ENCODE measurements at regions not wholly inside any gene's neighbourhood (a gene's known extent, or its start where the extent isn't known, plus 50 kb on each side); places are given as distances from the start of the nearest gene placed in this dataset.

- TF ChIP-seq SMAD4 (CRISPR knock-in tag; IDR thresholded peaks at IDR 0.05) (no peak), ATF3 (CRISPR knock-in tag; conservative IDR thresholded peaks at IDR 0.05) (no peak), MXD4 (CRISPR knock-in tag; IDR thresholded peaks at IDR 0.05; ENCODE audit: borderline replicate concordance) (no peak), ETV6 (CRISPR knock-in tag; IDR thresholded peaks at IDR 0.05) (no peak), IRF2 (CRISPR knock-in tag; IDR thresholded peaks at IDR 0.05; ENCODE audit: borderline replicate concordance, low read depth) (no peak), ZNF121 (CRISPR knock-in tag; IDR thresholded peaks at IDR 0.05) (no peak), CTCF (IDR thresholded peaks at IDR 0.05) (no peak), KAT7 (CRISPR knock-in tag; IDR thresholded peaks at IDR 0.05; ENCODE audit: borderline replicate concordance) (no peak), NFE2L1 (CRISPR knock-in tag; IDR thresholded peaks at IDR 0.05) (no peak), CBFB (CRISPR knock-in tag; IDR thresholded peaks at IDR 0.05; ENCODE audit: low read depth) (no peak), MLX (CRISPR knock-in tag; IDR thresholded peaks at IDR 0.05) (no peak), E2F5 (CRISPR knock-in tag; IDR thresholded peaks at IDR 0.05) (no peak), RORB (CRISPR knock-in tag; IDR thresholded peaks at IDR 0.05) (no peak), ZSCAN18 (CRISPR knock-in tag; IDR thresholded peaks at IDR 0.05) (no peak)
These were observed 68.4 kb upstream of the RANBP3L start for GRCh38 chr5:36370073-36370472.
